Peyer's patch (tissue), 4 donors: ENCODE measurements at regions not wholly inside any gene's neighbourhood (a gene's known extent, or its start where the extent isn't known, plus 50 kb on each side); places are given as distances from the start of the nearest gene placed in this dataset.

Experiments
- CTCF ChIP-seq, 6 experiments: fragments of 450-650 bp in 4 of 6; fragments of 200-600 bp in 2 of 6; sonication (generic) in 1 of 6; IDR thresholded peaks; one replicate each; pipeline ENCODE4 v1.5.1; 2017 to 2019; ENCODE audit warnings: antibody characterized with exemption in 6 of 6, mild to moderate bottlenecking in 3 of 6, moderate library complexity in 1 of 6
- POLR2A ChIP-seq, 2 donors: fragments of 450-650 bp; IDR thresholded peaks; one replicate each; pipeline ENCODE4 v1.5.1; 2017; ENCODE audit warnings: antibody characterized with exemption in 2 of 2, mild to moderate bottlenecking in 2 of 2, moderate library complexity in 2 of 2

GRCh38 chr21:33125680-33126375 lies 55.9 kb downstream of the OLIG1 start:
- TF ChIP-seq POLR2A (IDR thresholded peaks at IDR 0.05) (no peak), CTCF (IDR thresholded peaks at IDR 0.05) (no peak)
